HG03066 (cell line): ENCODE measurements at regions not wholly inside any gene's neighbourhood (a gene's known extent, or its start where the extent isn't known, plus 50 kb on each side); places are given as distances from the start of the nearest gene placed in this dataset.
"Not testable (repeated sequence)": the region's sequence is repeated elsewhere in the genome, so short reads cannot be mapped to it uniquely, and the experiment has no call there.

ENCODE experiments used
- ATAC-seq: cut with Tn5 transposase; IDR thresholded peaks from one replicate; pipeline ENCODE4 v1.9.1; 2021; ENCODE audit warnings: low read depth; ENCODE audit not compliant: unreplicated experiment

GRCh38 chr1:195851804-195852203 lies 756.4 kb downstream of the KCNT2 start:
- no peak for ATAC-seq

GRCh38 chr1:195851016-195851601 lies 757.1 kb downstream of the KCNT2 start:
- ATAC-seq: no peak

GRCh38 chr1:195849180-195849579 lies 759.1 kb downstream of the KCNT2 start:
- ATAC-seq: no peak

GRCh38 chr1:195847957-195848875 lies 760.0 kb downstream of the KCNT2 start:
- ATAC-seq: not testable (repeated sequence)

- no peak for ATAC-seq
Measured at GRCh38 chr1:195831789-195832188, 776.5 kb downstream of the KCNT2 start.

- ATAC-seq: no peak
Measured at GRCh38 chr1:195828325-195828724, 779.9 kb downstream of the KCNT2 start.

GRCh38 chr1:195820925-195821324 lies 787.3 kb downstream of the KCNT2 start:
- no peak for ATAC-seq

- ATAC-seq: no peak
Measured at GRCh38 chr1:195806060-195806459, 802.2 kb downstream of the KCNT2 start.

- ATAC-seq: no peak
Measured at GRCh38 chr1:195804547-195804946, 803.7 kb downstream of the KCNT2 start.

- ATAC-seq: no peak
Measured at GRCh38 chr1:195799016-195799415, 809.2 kb downstream of the KCNT2 start.

GRCh38 chr1:195794225-195794624 lies 814.0 kb downstream of the KCNT2 start:
- ATAC-seq: no peak

GRCh38 chr1:195791796-195792195 lies 816.4 kb downstream of the KCNT2 start:
- ATAC-seq: no peak

GRCh38 chr1:195790514-195791168 lies 817.6 kb downstream of the KCNT2 start:
- ATAC-seq: no peak

GRCh38 chr1:195789321-195789720 lies 818.9 kb downstream of the KCNT2 start:
- ATAC-seq: no peak

- ATAC-seq: no peak
Measured at GRCh38 chr1:195788721-195789120, 819.5 kb downstream of the KCNT2 start.

- ATAC-seq: no peak
Measured at GRCh38 chr1:195785830-195786229, 822.4 kb downstream of the KCNT2 start.

- no peak for ATAC-seq
Measured at GRCh38 chr1:195773931-195774330, 834.3 kb downstream of the KCNT2 start.

- ATAC-seq: no peak
Measured at GRCh38 chr1:195769461-195769860, 838.8 kb downstream of the KCNT2 start.

- ATAC-seq: no peak
Measured at GRCh38 chr1:195768936-195769335, 839.3 kb downstream of the KCNT2 start.

GRCh38 chr1:195768377-195768776 lies 839.9 kb downstream of the KCNT2 start:
- ATAC-seq: no peak

GRCh38 chr1:195766709-195767108 lies 841.5 kb downstream of the KCNT2 start:
- no peak for ATAC-seq
